Uterus (tissue), 2 donors: ENCODE measurements at regions not wholly inside any gene's neighbourhood (a gene's known extent, or its start where the extent isn't known, plus 50 kb on each side); places are given as distances from the start of the nearest gene placed in this dataset.

Experiments
- POLR2A ChIP-seq, 2 donors: fragments of 450-650 bp; IDR thresholded peaks; one replicate each; pipeline ENCODE4 v1.6.1; 2016; ENCODE audit warnings: antibody characterized with exemption in 2 of 2, mild to moderate bottlenecking in 1 of 2, moderate library complexity in 1 of 2
- TF ChIP-seq, protein P1 (sequence below), 4 experiments: fragments of 200-600 bp in 2 of 4; fragments of 450-650 bp in 2 of 4; sonication (generic) in 2 of 4; IDR thresholded peaks; one replicate each; pipeline ENCODE4 v1.5.1; 2016 to 2019; ENCODE audit warnings: antibody characterized with exemption in 4 of 4, mild to moderate bottlenecking in 2 of 4, moderate library complexity in 1 of 4

DNA sequence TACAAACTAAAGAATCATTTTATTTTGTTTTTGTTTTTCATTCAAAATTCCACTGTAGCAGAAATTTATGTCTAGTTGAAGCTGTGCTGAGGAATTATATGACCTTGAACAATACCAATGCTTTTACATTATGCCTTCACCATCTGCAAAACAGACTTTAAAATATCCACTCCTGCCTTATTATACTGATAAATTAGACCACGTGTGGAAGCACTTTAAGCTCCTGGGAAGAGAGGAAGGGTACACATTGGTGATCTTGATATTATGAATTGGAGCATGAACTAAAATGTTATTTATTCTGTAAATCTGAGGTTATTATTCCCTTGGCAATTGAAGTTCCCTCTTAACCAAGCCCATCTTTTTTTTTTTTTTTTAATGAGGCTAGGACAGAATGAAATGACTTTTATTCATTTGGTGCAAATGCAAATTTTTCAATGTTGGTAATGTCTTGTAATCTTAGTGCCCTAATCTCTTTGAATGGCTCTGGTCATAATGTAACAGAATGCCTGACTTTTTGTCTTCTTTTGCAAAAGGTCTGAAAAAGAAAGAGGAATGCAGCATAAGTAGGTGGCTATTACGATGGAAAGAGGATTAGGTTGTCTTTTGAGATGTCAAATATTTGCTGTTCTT, 139.9 kb upstream of the COBL start:
- TF ChIP-seq, protein P1, sequence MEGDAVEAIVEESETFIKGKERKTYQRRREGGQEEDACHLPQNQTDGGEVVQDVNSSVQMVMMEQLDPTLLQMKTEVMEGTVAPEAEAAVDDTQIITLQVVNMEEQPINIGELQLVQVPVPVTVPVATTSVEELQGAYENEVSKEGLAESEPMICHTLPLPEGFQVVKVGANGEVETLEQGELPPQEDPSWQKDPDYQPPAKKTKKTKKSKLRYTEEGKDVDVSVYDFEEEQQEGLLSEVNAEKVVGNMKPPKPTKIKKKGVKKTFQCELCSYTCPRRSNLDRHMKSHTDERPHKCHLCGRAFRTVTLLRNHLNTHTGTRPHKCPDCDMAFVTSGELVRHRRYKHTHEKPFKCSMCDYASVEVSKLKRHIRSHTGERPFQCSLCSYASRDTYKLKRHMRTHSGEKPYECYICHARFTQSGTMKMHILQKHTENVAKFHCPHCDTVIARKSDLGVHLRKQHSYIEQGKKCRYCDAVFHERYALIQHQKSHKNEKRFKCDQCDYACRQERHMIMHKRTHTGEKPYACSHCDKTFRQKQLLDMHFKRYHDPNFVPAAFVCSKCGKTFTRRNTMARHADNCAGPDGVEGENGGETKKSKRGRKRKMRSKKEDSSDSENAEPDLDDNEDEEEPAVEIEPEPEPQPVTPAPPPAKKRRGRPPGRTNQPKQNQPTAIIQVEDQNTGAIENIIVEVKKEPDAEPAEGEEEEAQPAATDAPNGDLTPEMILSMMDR (IDR thresholded peaks at IDR 0.05), result no peak
- no peak for TF ChIP-seq POLR2A (IDR thresholded peaks at IDR 0.05)
